ENCODE measurements at regions not wholly inside any gene's neighbourhood (a gene's known extent, or its start where the extent isn't known, plus 50 kb on each side); places are given as distances from the start of the nearest gene placed in this dataset.

DNA sequence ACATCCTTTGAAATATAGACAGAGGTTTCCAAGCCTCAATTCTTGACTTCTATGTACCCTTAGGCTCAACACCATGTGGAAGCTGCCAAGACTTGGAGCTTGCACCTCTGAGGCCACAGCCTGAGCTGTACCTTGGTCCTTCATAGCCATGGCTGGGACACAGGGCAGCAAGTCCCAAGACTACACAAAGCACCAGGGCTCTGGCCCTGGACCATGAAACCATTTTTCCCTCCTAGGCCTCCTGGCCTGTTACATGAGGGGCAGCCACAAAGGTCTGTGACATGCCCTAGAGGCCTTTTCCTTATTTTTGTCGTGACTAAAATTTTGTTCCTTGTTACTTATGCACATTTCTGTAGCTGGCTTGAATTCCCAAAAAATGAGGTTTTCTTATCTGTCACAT, 953.1 kb upstream of the ADGRL4 start:
- TF ChIP-seq POLR2A (IDR thresholded peaks at IDR 0.05) (no peak), CTCF (IDR thresholded peaks at IDR 0.05) (no peak)
